HEK293 (cell line): ENCODE measurements at regions not wholly inside any gene's neighbourhood (a gene's known extent, or its start where the extent isn't known, plus 50 kb on each side); places are given as distances from the start of the nearest gene placed in this dataset.

Experiments
- CTCF ChIP-seq: fragments of 450-650 bp; formaldehyde crosslinking; IDR thresholded peaks from 2 replicates; pipeline ENCODE4 v1.5.1; 2016; ENCODE audit warnings: missing biosample characterization, missing genetic modification characterization
- GLI4 ChIP-seq: fragments of 450-650 bp; formaldehyde crosslinking; IDR thresholded peaks from 2 replicates; pipeline ENCODE4 v1.5.1; 2016; ENCODE audit warnings: missing biosample characterization, missing genetic modification characterization
- INSM2 ChIP-seq: fragments of 450-650 bp; formaldehyde crosslinking; IDR thresholded peaks from 2 replicates; pipeline ENCODE4 v1.5.1; 2016; ENCODE audit warnings: missing biosample characterization, missing genetic modification characterization
- PRDM4 ChIP-seq: fragments of 450-650 bp; formaldehyde crosslinking; IDR thresholded peaks from 2 replicates; pipeline ENCODE4 v1.5.1; 2017; ENCODE audit warnings: missing biosample characterization, missing genetic modification characterization
- REST ChIP-seq: fragments of 450-650 bp; formaldehyde crosslinking; IDR thresholded peaks from 2 replicates; pipeline ENCODE4 v1.5.1; 2016; ENCODE audit warnings: missing biosample characterization, missing genetic modification characterization
- SALL2 ChIP-seq: fragments of 450-650 bp; formaldehyde crosslinking; IDR thresholded peaks from 2 replicates; pipeline ENCODE4 v1.5.0; 2017; ENCODE audit warnings: missing biosample characterization, mild to moderate bottlenecking, missing genetic modification characterization, borderline replicate concordance
- TCF7L2 ChIP-seq: IDR thresholded peaks from 2 replicates; pipeline ENCODE4 v1.6.1; 2011; ENCODE audit warnings: low read depth, mild to moderate bottlenecking, inconsistent platforms, low read length, moderate library complexity, borderline replicate concordance
- ZBTB26 ChIP-seq: fragments of 450-650 bp; formaldehyde crosslinking; optimal IDR thresholded peaks from 2 replicates; pipeline ENCODE3; 2016; ENCODE audit warnings: missing biosample characterization, mild to moderate bottlenecking, missing genetic modification characterization
- ZNF624 ChIP-seq: fragments of 450-650 bp; formaldehyde crosslinking; IDR thresholded peaks from 2 replicates; pipeline ENCODE4 v1.5.1; 2017; ENCODE audit warnings: missing biosample characterization, missing genetic modification characterization
- ZSCAN16 ChIP-seq: fragments of 450-650 bp; formaldehyde crosslinking; IDR thresholded peaks from 2 replicates; pipeline ENCODE4 v1.5.1; 2016; ENCODE audit warnings: missing biosample characterization, missing genetic modification characterization
- TF ChIP-seq, protein P1 (sequence below): fragments of 450-650 bp; formaldehyde crosslinking; IDR thresholded peaks from 2 replicates; pipeline ENCODE4 v1.5.1; 2017; ENCODE audit warnings: missing biosample characterization, mild to moderate bottlenecking, missing genetic modification characterization, moderate library complexity
- TF ChIP-seq, protein P2 (sequence below): fragments of 450-650 bp; formaldehyde crosslinking; IDR thresholded peaks from 2 replicates; pipeline ENCODE4 v1.5.1; 2016; ENCODE audit warnings: missing biosample characterization, missing genetic modification characterization

GRCh38 chr5:175107028-175107588 lies 336.9 kb downstream of the DRD1 start:
- TF ChIP-seq CTCF (tag by site-specific recombination), result no peak
- TF ChIP-seq ZBTB26, result no peak
- TF ChIP-seq PRDM4, result no peak
- no peak for TF ChIP-seq ZSCAN16
- no peak for TF ChIP-seq TCF7L2
- TF ChIP-seq INSM2 (tag by site-specific recombination), result no peak
- no peak for TF ChIP-seq ZNF624
- TF ChIP-seq, protein P1, sequence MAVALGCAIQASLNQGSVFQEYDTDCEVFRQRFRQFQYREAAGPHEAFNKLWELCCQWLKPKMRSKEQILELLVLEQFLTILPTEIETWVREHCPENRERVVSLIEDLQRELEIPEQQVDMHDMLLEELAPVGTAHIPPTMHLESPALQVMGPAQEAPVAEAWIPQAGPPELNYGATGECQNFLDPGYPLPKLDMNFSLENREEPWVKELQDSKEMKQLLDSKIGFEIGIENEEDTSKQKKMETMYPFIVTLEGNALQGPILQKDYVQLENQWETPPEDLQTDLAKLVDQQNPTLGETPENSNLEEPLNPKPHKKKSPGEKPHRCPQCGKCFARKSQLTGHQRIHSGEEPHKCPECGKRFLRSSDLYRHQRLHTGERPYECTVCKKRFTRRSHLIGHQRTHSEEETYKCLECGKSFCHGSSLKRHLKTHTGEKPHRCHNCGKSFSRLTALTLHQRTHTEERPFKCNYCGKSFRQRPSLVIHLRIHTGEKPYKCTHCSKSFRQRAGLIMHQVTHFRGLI (tag by site-specific recombination), result no peak
- TF ChIP-seq REST (tag by site-specific recombination), result no peak
- TF ChIP-seq, protein P2, sequence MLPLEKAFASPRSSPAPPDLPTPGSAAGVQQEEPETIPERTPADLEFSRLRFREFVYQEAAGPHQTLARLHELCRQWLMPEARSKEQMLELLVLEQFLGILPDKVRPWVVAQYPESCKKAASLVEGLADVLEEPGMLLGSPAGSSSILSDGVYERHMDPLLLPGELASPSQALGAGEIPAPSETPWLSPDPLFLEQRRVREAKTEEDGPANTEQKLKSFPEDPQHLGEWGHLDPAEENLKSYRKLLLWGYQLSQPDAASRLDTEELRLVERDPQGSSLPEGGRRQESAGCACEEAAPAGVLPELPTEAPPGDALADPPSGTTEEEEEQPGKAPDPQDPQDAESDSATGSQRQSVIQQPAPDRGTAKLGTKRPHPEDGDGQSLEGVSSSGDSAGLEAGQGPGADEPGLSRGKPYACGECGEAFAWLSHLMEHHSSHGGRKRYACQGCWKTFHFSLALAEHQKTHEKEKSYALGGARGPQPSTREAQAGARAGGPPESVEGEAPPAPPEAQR (tag by site-specific recombination), result no peak
- TF ChIP-seq GLI4 (tag by site-specific recombination), result no peak
- no peak for TF ChIP-seq SALL2 (tag by site-specific recombination)
